ENCODE measurements at regions not wholly inside any gene's neighbourhood (a gene's known extent, or its start where the extent isn't known, plus 50 kb on each side); places are given as distances from the start of the nearest gene placed in this dataset.

DNA sequence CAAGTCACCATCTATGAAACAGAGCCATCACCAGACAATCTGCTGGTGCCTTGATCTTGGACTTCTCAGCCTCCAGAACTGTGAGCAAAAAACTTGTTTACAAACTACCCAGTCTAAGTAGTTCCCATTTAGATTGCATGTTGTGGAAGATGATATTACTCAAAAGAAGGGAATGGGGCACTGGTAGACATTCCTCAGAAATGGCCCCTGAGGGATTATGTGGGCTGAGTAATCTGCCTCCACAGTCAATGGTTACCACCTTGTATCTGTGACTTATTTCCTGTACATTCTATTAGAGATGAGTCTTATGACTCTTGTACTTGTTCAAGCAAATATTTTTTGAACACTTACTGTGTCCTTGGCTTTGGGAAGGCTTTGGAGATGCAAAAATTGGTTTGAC lies 160.4 kb downstream of the NUP35 start:
- DNase-seq (ENCODE audit: low spot score) = no peak

DNA sequence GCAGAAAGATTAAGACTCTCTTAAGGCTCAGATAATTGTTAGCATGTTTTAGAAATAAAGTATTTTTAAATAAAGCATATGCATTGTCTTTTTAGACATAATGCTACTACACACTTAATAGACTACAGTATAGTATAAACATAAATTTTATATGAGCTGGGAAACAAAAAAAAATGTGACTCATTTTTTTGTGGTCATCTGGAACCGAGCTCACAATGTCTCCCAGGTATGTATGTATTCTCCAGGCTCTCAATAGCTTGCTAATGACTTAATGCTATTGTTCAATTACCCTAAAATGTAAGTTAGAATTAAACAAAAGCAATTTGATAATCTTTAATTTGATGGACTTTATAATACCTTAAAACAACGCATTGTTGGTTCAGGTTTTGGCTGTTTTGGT lies 167.2 kb downstream of the NUP35 start:
- DNase-seq (ENCODE audit: low spot score) = no peak

- DNase-seq (ENCODE audit: low spot score) = peak; percentile 29
Observed at GRCh38 chr2:183292028-183292427, 167.8 kb downstream of the NUP35 start.

- no peak for DNase-seq (ENCODE audit: low spot score)
Observed at GRCh38 chr2:183339311-183339710, 215.1 kb downstream of the NUP35 start.

GRCh38 chr2:183341057-183341456 lies 216.8 kb downstream of the NUP35 start:
- DNase-seq (ENCODE audit: low spot score) = no peak

- no peak for DNase-seq (ENCODE audit: low spot score)
Observed at GRCh38 chr2:183347969-183348368, 223.7 kb downstream of the NUP35 start.

GRCh38 chr2:183348492-183348891 lies 224.2 kb downstream of the NUP35 start:
- no peak for DNase-seq (ENCODE audit: low spot score)

DNA sequence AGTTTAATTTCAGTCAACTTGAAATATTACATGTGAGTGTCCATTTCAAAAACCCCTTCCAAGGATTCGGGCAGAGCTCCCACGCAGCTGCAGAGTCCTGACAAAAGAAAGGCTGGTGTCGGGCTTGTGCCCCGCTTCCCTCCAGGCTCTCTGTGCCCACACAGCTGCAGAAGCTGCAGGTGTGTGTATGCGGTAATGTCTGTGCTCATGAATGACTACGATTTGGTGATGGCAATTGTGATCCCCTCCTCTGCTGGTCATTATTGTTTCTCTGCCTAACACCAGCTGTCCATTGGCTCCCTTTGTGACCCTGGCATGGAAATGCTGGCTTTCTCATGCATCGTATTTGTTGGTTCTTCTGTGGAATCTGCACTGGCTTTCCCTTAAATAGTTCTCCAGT lies 224.8 kb downstream of the NUP35 start:
- no peak for DNase-seq (ENCODE audit: low spot score)

DNA sequence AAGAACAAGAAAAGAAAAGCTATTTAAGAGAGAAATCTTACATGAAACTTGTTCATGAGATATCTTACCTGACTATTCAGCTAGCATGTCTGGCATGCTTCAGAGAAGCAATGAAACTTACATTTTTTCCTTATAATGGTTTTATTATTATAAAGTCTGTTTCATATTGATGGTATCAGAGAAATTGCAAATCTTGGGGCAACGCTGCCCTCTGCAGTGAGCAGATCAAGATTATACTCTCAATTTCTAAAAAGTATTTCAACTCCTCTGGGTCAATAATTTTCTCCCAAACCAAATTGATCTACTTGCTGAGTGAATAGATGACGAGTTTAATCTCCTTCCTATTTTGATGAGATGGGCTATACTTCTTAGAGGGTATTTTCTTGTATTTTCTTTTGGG lies 235.6 kb downstream of the NUP35 start:
- no peak for DNase-seq (ENCODE audit: low spot score)

DNA sequence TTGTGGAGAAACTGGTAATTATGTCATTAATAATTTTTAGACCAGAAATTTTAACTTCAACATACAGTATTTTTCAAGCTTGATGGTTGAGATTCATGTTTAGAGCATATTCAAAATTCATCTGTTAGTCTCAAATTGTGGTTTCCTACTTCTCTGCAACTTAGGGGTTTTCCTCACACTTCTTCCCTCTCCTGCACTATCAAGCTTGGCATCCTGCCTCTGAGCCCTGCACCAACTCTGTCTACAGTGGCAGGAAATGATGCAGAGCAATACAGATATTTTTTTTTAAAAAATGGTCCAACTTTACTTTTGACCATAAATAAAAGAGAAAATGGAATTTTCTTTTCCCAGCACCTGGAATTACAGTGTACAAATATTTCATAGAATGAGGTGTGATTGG lies 247.3 kb downstream of the NUP35 start:
- no peak for DNase-seq (ENCODE audit: low spot score)

GRCh38 chr2:183375821-183376220 lies 251.6 kb downstream of the NUP35 start:
- no peak for DNase-seq (ENCODE audit: low spot score)

GRCh38 chr2:183383854-183384253 lies 259.6 kb downstream of the NUP35 start:
- DNase-seq (ENCODE audit: low spot score) = no peak

GRCh38 chr2:183389546-183390080 lies 265.4 kb downstream of the NUP35 start:
- DNase-seq (ENCODE audit: low spot score) = no peak

- no peak for DNase-seq (ENCODE audit: low spot score)
Observed at GRCh38 chr2:183390109-183390508, 265.9 kb downstream of the NUP35 start.

DNA sequence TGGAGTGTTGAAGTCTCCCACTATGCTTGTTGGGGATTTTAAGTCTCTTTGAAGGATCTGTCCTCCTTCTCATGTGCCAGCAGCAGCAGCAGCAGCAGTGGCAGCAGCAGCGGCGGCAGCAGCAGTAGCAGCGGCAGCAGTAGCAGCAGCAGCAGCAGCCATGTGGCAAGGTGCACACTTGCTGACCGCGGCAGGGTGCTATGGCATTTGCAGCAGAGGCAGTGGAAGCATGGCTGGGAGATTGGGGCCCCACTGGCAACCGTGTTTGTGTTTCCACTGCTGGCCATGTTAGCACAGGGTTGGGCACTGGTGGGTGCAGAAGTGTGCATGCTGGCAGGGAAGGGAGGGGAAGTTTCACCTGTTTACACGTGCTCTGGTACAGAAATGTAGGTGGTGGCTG lies 280.1 kb downstream of the NUP35 start:
- DNase-seq (ENCODE audit: low spot score) = no peak

DNA sequence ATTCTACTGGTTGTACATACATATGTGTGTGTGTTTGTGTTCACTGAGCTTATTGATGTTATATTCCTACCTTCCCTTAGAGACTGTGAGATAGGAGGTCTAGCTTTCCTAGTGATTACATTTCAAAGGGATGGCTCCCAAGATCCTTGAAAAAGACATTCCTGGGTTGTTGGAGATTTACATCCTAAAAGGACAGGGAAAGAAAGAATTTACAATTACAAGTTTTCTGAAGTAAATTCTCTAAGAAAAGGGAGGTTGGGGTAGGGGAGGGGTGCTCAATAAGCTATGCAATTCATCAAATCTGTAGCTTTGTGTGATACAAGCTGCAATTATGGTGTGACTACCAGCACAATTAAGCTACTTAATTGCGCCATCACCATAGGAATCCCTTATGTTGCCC lies 284.3 kb downstream of the NUP35 start:
- DNase-seq (ENCODE audit: low spot score) = peak; percentile 13

DNA sequence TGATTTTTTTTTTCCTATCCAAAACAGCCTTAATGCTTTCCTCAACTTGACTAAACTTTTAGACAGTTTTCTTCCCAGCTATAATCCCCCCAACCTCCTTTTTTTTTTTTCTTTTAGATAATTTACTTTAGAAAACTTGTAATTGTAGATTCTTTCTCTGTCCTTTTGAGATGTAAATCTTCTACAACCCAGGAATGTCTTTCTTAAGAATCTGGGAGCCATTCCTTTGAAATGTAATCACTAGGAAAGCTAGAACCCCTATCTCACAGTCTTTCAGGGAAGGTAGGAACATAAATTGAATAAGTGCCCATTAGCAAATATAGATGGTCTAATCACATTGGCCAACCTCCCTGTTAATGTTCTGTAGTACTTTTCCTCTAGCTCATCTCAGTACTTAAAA lies 285.4 kb downstream of the NUP35 start:
- no peak for DNase-seq (ENCODE audit: low spot score)

- no peak for DNase-seq (ENCODE audit: low spot score)
Observed at GRCh38 chr2:183416753-183417152, 292.5 kb downstream of the NUP35 start.

- no peak for DNase-seq (ENCODE audit: low spot score)
Observed at GRCh38 chr2:183426825-183427224, 302.6 kb downstream of the NUP35 start.

DNA sequence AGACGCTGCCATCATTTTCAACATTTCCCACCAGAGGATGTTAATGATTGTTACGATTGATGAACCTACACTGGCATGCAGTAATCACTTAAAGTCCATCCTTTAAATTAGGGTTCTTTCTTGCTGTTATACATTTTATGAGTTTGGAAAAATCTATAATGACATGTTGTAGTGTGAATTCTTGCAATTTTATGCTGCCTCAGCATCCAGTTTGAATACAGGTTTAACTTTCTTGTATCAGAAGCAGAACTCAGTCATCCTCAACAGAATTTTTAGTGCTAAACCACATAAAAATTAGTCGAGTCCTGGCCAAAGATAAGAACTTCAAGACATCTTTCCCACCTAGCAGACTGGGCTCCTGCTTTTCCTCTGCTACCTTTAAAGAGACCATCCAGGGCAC lies 303.3 kb downstream of the NUP35 start:
- DNase-seq (ENCODE audit: low spot score) = no peak

GRCh38 chr2:183428881-183429280 lies 304.6 kb downstream of the NUP35 start:
- DNase-seq (ENCODE audit: low spot score) = no peak

- no peak for DNase-seq (ENCODE audit: low spot score)
Observed at GRCh38 chr2:183438541-183438940, 314.3 kb downstream of the NUP35 start.

DNA sequence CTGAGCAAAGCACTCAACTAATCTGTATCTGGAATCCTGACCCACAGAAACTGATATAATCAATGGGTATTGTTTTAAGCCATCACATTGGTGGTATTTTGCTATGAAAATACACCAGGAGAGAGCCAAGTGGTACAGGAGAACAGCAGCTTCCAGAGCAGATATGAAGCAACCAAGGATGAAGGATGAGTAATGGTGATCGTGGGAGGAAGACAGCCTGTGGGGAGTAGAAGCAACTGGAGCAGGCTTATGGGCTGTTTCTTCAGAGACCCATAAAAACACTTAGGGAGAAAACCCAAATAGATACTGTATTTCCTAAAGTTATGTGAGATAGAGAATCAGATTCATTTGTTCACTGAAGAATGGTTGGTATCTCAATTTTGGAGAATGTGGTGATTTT lies 330.8 kb downstream of the NUP35 start:
- no peak for DNase-seq (ENCODE audit: low spot score)

DNA sequence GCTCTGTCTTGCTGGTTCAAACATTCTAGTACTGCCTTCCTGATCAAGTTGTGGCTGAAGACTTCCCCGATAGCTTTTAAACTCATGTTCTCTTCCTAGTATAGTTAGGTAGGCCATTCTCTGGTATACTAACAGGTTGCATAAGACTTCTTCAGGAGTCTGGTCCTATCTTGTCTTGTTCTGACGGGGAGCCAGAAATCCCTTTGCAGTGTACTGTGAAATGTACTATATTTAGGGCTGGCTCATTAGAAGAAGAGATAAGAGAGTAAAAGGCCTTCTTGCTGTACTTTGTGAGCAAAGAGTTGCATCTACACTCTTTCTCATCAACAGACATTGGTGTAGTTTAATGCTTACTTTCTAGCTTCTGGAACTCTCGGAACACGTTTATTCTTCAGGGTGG lies 331.9 kb downstream of the NUP35 start:
- no peak for DNase-seq (ENCODE audit: low spot score)

DNA sequence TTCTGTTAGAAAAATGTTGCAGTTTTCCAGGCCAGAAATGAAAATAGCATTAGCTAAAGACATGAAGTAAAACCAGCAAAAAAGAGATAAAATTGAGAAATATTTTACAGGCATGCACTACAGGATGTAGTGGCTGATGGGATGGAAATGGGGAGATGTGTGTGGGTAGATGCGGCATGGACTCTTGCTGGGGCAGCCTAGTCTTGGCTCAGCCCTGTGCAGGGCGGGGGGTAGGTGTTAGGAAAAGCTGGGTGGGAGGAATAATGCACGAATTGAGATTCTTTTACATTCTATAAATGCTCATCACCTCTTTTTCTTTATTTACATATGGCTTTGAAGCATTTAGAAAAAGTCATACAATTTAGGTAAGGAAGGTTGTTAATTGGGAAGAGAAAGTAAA lies 334.2 kb downstream of the NUP35 start:
- no peak for DNase-seq (ENCODE audit: low spot score)

Data from iPS-NIHi11 (cell line).